Activated naive CD4-positive, alpha-beta T cell treated with anti-CD3 and anti-CD28 coated beads for 36 hours (primary cell): ENCODE measurements at regions not wholly inside any gene's neighbourhood (a gene's known extent, or its start where the extent isn't known, plus 50 kb on each side); places are given as distances from the start of the nearest gene placed in this dataset.

Experiments
- CTCF ChIA-PET: fragments of 350-600 bp; sonication (Branson Sonifier 250); formaldehyde crosslinking; loops from one replicate; lab custom pipeline; 2021; ENCODE audit warnings: antibody characterized with exemption; lab: Charles Lee
- DNase-seq: peaks from one replicate; pipeline ENCODE4 v3.0.0-alpha.2; 2020
- H3K27ac Mint-ChIP-seq: one replicate; pipeline ENCODE4 v1.8.0; 2021; ENCODE audit warnings: mild to moderate bottlenecking, mixed read lengths
- H3K27me3 Mint-ChIP-seq: one replicate; pipeline ENCODE4 v1.8.0; 2021; ENCODE audit warnings: low read depth, mixed read lengths
- H3K36me3 Mint-ChIP-seq: one replicate; pipeline ENCODE4 v1.8.0; 2021; ENCODE audit warnings: low read depth, mixed read lengths
- H3K4me1 Mint-ChIP-seq: one replicate; pipeline ENCODE4 v1.8.0; 2021; ENCODE audit warnings: low read depth, mixed read lengths
- H3K4me3 Mint-ChIP-seq: one replicate; pipeline ENCODE4 v1.8.0; 2021; ENCODE audit warnings: mild to moderate bottlenecking, moderate library complexity, mixed read lengths
- H3K9me3 Mint-ChIP-seq: one replicate; pipeline ENCODE4 v1.8.0; 2021; ENCODE audit warnings: mixed read lengths
- intact Hi-C: fragments of 100-400 bp; cut with micrococcal nuclease; formaldehyde crosslinking; loops from one replicate; pipeline ENCODE4 v1.15.1; 2023

DNA sequence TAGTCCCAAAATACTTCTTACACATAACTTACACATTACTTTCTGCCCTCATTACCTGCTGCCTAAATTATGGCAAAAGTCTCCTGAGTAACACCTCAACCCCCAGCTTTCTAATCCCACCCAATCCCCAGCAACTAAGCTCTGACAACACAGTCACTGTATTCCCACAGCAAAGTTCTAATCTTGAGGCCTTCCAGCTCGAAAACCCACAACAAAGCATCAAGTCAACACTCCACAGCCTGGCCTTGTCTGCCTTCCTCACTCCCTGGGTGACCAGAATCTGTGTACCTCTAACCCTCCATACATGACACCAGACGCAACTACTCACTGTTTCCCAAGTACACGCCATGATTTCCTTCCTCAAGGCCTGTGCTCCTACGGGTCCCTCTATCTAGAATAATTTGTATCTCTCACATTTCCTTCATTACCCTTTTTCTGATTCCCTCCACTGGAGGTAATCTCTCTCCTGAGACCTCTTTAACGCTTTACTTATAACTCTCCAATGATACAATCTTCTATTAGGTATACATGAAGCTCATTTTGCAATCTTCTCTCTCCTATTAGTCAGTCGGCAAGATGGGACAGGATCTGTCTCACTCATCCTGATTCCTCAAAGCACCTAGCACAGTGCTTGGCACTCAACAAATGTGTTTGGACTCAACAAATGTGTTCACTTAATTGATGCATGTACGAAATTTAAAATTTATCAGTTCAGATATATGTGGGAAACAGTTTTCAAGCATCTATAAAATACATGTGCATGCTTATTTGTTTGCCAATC lies 87.6 kb upstream of the DOCK9 start:
- H3K9me3 Mint-ChIP-seq, result no peaks in the 10 kb centered on the region
- no peaks in the 10 kb centered on the region for H3K27me3 Mint-ChIP-seq

DNA sequence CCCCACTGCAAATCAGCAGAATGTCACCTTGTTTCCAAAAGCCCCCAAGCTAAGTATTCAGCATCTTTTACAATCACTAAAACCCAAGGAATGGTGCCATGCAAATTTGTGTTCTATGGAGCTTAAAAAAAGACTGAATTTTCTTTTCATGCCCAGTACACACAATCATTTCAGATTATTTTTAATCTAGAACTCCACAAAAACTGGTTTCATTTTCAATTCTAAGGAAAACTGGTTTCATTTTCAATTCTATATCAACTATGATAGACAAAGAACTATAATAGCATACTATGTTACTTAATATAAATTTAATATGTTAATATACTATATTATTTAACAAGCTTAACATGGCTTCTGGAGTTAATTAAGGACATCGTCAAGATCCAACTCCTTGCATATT lies 88.4 kb upstream of the DOCK9 start:
- Mint-ChIP-seq H3K4me1 (peaks cover 80% of the 10 kb centered on the region), H3K27me3 (no peaks in the 10 kb centered on the region), H3K36me3 (peaks cover 7% of the 10 kb centered on the region), H3K9me3 (no peaks in the 10 kb centered on the region), H3K27ac (no peak overlapping the region), H3K4me3 (no peak overlapping the region)
- intact Hi-C loops, result no loop called here
- DNase-seq, result no peak
- CTCF ChIA-PET, result interaction anchor here (0.9 to 4.3 kb wide), 8 partner anchors 9 to 56 kb away, joined by 3 to 16 read pairs (median 4); no protein-coding TSS in a partner anchor

More for the DNA sequence above, 87.6 kb upstream of the DOCK9 start:
- CTCF ChIA-PET, result interaction anchor here (0.9 to 4.3 kb wide), 10 partner anchors 9 to 204 kb away, joined by 3 to 16 read pairs (median 4); no protein-coding TSS in a partner anchor
- no peak for DNase-seq
- Mint-ChIP-seq H3K4me3 (no peak overlapping the region), H3K36me3 (peaks cover 7% of the 10 kb centered on the region), H3K4me1 (peaks cover 80% of the 10 kb centered on the region), H3K27ac (no peak overlapping the region)
- intact Hi-C loops, result no loop called here

DNA sequence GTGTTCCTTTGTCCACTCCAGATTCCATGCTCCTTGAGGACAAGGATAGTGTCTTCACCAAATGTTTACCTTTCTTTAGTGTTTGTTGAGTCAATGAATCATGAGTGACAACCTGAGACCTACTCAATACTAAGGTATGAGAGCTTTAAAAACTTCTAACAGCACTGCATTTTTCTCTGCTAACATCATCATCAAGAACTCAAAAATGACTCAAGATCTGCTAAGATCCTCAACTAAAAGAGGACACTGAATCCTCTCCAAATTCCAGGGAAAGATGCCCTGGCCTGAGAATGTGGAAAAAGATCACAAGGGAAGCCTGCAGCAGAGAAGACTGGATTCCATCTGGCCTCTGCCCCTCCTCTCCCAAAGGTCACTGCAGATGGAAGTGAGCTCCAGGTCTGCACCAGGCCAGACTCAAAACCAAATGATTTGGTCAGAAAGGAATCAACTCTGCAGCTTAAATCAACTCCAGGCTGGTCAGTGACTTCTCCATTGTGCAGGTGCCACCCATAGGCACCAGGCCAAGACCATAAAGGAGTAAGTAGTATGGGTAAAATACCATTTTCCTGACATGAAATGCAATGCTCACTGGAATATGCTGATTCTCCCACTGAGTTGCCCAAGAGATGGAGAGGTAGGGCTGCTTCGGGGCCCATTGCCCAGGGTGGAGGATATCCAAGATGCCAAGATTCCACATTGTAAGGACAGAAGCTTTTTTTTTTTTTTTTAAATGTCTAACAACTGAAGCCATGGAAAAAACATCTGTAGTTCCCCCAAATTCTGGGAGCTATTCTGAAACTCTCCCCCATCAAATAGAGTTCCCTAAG lies 89.5 kb upstream of the DOCK9 start:
- no peak overlapping the region for H3K4me3 Mint-ChIP-seq
- no peak overlapping the region for H3K27ac Mint-ChIP-seq
- H3K27me3 Mint-ChIP-seq, result no peaks in the 10 kb centered on the region
- no peaks in the 10 kb centered on the region for H3K9me3 Mint-ChIP-seq
- CTCF ChIA-PET, result interaction anchor here (1.4 to 4.3 kb wide), 5 partner anchors 12 to 39 kb away, joined by 3 to 16 read pairs (median 5); no protein-coding TSS in a partner anchor
- peaks cover 14% of the 10 kb centered on the region for H3K36me3 Mint-ChIP-seq
- intact Hi-C loops, result no loop called here
- peaks cover 80% of the 10 kb centered on the region for H3K4me1 Mint-ChIP-seq
- no peak for DNase-seq

DNA sequence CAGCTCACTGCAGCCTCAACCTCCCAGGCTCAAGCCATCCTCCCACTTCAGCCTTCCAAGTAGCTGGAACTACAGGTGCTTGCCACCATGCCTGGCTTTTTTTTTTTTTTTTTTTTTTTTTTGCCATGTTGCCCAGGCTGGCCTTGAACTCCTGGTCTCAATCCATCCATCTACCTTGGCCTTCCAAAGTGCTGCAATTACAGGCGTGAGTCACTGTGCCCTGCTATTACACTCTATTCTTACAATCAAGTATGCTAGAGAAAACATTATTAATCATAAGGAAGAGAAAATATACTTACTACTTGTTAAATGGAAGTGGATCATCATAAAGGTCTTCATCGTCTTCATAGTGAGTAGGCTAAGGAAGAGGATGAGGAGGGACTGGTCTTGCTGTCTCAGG lies 93.3 kb upstream of the DOCK9 start:
- intact Hi-C loops, result no loop called here
- CTCF ChIA-PET, result no interaction called here

DNA sequence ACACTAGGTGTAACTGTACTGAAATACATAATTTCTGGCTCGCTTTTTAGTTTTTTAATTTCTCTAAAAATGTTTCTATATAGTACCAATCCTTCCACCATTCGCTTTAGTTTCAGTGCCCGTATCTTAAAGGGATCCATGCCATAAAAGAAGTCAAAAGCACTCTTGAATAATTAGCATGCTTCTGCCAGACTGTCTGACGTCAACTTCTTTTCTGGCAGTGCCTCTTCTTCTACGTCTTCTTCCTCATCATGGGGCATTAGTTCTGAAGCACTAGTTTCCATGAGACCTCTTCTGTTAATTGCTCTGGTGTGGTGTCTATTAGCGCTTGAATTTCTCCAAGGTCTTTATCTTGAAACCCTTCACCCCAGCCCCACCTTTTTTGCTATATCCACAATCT lies 93.8 kb upstream of the DOCK9 start:
- H3K4me3 Mint-ChIP-seq, result no peak overlapping the region
- intact Hi-C loops, result no loop called here
- no peak for DNase-seq
- H3K4me1 Mint-ChIP-seq, result peaks cover 64% of the 10 kb centered on the region
- CTCF ChIA-PET, result no interaction called here
- peaks cover 34% of the 10 kb centered on the region for H3K36me3 Mint-ChIP-seq
- no peak overlapping the region for H3K27ac Mint-ChIP-seq
- peaks cover 6% of the 10 kb centered on the region for H3K9me3 Mint-ChIP-seq
- no peaks in the 10 kb centered on the region for H3K27me3 Mint-ChIP-seq

More for the DNA sequence above, 93.3 kb upstream of the DOCK9 start:
- no peak overlapping the region for H3K27ac Mint-ChIP-seq
- peaks cover 34% of the 10 kb centered on the region for H3K36me3 Mint-ChIP-seq
- no peak for DNase-seq
- H3K9me3 Mint-ChIP-seq, result peaks cover 6% of the 10 kb centered on the region
- peaks cover 63% of the 10 kb centered on the region for H3K4me1 Mint-ChIP-seq
- no peaks in the 10 kb centered on the region for H3K27me3 Mint-ChIP-seq
- H3K4me3 Mint-ChIP-seq, result no peak overlapping the region

DNA sequence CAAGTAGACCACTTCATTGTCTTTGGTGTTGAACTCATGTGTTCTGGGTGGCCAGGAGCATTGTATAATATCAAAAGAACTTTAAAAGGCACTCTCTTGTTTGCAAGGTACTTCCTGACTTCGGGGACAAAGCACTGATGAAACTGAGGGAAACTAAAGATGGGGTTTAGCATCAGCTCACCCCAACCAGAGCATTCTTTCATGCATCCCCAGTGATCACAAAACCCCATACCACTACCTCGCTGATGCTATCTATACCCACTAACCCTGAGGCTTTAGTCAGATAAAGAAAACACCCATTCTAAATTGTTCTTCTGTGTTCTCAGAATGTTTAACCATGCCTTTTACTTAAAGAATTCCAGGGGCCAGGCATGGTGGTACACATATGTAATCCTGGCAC lies 94.5 kb upstream of the DOCK9 start:
- Mint-ChIP-seq H3K36me3 (peaks cover 35% of the 10 kb centered on the region), H3K4me3 (no peak overlapping the region), H3K27ac (no peak overlapping the region), H3K27me3 (no peaks in the 10 kb centered on the region), H3K9me3 (peaks cover 6% of the 10 kb centered on the region), H3K4me1 (peaks cover 64% of the 10 kb centered on the region)
- CTCF ChIA-PET, result no interaction called here
- no peak for DNase-seq
- intact Hi-C loops, result no loop called here

DNA sequence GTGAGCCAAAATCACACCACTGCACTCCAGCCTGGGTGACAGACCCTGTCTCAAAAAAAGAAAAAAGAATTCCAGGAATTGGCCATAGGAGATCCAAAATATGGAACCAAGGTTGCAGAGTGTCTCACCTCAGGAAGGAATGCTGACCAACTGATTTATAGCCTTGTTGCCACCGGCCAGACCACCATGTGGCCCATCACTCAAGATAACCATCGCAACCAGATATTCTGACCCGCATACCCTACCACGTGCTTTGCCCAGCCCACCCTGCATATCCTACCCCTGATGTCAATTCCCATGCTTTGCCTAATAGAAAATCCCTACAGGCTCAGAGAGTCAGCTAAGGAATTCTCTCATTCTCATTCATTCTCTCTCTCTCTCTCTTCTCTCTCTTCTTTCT lies 95.1 kb upstream of the DOCK9 start:
- Mint-ChIP-seq H3K27ac (no peak overlapping the region), H3K27me3 (no peaks in the 10 kb centered on the region), H3K9me3 (peaks cover 6% of the 10 kb centered on the region), H3K4me3 (no peak overlapping the region), H3K36me3 (peaks cover 39% of the 10 kb centered on the region), H3K4me1 (peaks cover 64% of the 10 kb centered on the region)
- no peak for DNase-seq
- intact Hi-C loops, result no loop called here
- CTCF ChIA-PET, result interaction anchor here (1.5 kb wide), 1 partner anchor 9 kb away, joined by 7 read pairs; no protein-coding TSS in a partner anchor

DNA sequence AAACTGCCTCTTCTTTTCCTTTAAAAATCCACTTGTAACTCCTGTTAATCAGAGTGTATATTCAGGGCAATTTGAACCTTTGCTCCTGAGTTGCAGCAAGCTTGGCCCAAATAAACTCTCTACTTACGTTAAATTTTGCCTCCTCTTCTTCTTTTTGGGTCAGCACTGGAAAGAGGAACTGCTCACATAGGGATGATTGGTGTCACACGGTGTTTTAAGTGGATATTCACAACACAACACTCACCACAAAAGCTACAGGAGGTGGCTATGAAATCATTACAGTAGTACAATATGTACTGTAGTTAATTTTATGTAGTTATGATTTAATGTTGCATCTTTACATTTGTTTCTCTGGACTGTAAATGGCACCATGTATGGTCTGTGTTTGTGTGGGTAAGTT lies 96.8 kb upstream of the DOCK9 start:
- intact Hi-C loops, result loop anchor here (1.0 kb wide), 2 partner anchors 28 to 48 kb away; no protein-coding TSS in a partner anchor

DNA sequence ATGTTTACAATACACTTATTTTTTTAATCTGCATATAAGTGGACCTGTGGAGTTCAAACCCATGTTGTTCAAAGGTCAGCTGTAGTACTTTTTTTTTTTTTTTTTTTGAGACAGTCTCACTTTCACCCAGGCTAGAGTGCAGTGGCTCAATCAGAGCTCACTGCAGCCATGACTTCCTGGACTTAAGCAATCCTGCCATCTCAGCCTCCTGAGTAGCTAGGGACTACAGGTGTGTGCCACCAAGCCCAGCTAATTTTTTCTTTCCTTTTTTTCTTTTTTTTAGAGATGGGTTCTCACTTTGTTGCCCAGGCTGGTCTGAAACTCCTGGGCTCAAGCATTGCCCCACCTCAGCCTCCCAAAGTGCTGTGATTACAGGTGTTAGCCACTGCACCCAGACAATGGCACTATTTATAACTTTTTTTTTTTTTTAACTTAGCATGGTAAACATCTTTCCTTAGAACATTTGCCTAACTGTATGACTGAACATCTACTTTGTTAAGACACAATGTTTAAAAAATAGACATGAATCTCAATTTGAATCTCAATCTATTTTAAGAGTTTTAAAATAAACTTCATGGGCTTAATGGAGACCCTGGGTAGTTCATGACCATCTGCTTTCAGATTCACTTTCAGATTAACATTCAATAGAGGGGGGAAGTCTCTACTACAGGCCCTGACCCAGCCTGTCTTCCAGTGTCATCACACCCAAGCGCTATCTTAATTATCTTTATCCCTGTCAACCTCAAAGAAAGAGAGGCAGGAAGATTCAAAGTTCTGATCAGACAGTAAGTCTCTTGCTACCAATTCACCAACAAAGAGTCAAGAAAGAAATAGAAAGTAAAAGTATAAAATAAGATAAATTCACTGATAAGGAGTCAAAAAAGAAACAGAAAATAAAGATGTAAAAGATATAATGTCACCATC lies 97.7 kb upstream of the DOCK9 start:
- Mint-ChIP-seq H3K4me3 (peak overlapping the region; percentile 62), H3K27me3 (no peaks in the 10 kb centered on the region), H3K36me3 (peaks cover 39% of the 10 kb centered on the region), H3K9me3 (peaks cover 6% of the 10 kb centered on the region), H3K4me1 (peaks cover 60% of the 10 kb centered on the region), H3K27ac (peak overlapping the region; percentile 89)
- CTCF ChIA-PET, result interaction anchor here (0.6 to 2.1 kb wide), 4 partner anchors 9 to 70 kb away, joined by 3 to 7 read pairs (median 3); no protein-coding TSS in a partner anchor
- DNase-seq, result no peak
- intact Hi-C loops, result loop anchor here (1.0 to 2.0 kb wide), 5 partner anchors 9 to 201 kb away; no protein-coding TSS in a partner anchor

More for the DNA sequence above, 96.8 kb upstream of the DOCK9 start:
- H3K4me1 Mint-ChIP-seq, result peaks cover 61% of the 10 kb centered on the region
- DNase-seq, result no peak
- no peak overlapping the region for H3K4me3 Mint-ChIP-seq
- H3K27me3 Mint-ChIP-seq, result no peaks in the 10 kb centered on the region
- CTCF ChIA-PET, result interaction anchor here (0.7 to 2.1 kb wide), 2 partner anchors 9 to 10 kb away, joined by 3 to 7 read pairs; no protein-coding TSS in a partner anchor
- no peak overlapping the region for H3K27ac Mint-ChIP-seq
- peaks cover 6% of the 10 kb centered on the region for H3K9me3 Mint-ChIP-seq
- H3K36me3 Mint-ChIP-seq, result peaks cover 39% of the 10 kb centered on the region

DNA sequence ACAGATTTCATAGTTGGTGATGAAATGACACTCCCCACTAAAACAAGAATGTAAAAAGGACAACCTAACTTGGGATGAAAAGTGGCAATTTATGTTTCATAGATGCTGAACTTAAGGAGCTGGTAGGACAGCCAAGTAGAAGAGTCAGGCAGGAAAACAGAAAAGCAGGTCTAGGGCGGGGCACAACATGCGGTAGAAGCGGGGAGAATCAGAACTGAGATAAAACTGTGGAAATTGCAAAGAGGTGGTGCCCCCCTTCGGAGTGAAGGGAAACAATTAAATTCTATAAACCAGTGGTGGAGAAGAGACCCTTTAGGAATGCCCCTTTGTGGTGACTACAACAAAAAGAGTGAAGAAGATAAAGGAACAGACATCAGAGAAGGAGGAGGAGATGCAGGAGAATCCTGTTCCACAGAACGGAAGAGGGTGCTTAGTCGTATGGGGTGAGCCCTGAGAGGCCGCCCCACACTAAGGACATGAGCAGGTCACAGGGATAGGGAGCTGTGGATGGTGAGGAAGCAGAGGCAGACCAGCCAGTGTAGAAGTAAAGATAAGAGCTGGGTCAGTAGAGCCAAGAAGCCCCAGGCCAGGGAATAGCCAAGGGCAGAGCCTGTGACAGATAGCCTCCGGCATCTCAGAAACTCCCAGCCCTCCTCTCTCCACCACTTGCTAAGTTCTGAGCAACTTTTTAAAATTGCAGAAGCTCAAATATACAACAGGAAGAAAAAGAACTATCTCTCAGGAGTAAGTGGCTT lies 100.3 kb upstream of the DOCK9 start:
- peak overlapping the region; percentile 54 for H3K27ac Mint-ChIP-seq
- H3K9me3 Mint-ChIP-seq, result peaks cover 6% of the 10 kb centered on the region
- no peaks in the 10 kb centered on the region for H3K27me3 Mint-ChIP-seq
- peaks cover 24% of the 10 kb centered on the region for H3K36me3 Mint-ChIP-seq
- intact Hi-C loops, result no loop called here
- CTCF ChIA-PET, result interaction anchor here (1.1 to 1.5 kb wide), 3 partner anchors 14 to 50 kb away, joined by 3 to 7 read pairs (median 5); no protein-coding TSS in a partner anchor
- no peak overlapping the region for H3K4me3 Mint-ChIP-seq
- DNase-seq, result peak; percentile 53
- H3K4me1 Mint-ChIP-seq, result peaks cover 45% of the 10 kb centered on the region

DNA sequence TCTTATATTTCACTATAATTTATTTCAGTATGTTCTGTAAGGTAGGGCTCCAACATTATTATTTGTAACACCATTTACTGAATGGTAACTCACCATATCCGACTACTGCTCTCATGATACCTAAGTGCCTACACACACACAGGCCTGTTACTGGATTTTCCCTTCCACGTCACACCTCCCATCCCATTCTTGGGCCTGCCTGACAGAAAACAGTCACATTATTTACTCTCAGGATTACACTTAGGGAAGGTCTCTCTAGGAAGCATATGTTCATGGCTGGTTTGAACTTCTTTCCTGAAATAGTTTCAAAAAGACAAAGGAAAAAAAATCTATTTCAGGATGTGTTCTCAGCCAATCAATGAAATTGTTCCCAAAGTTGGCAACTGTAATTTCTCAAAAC lies 102.3 kb upstream of the DOCK9 start:
- intact Hi-C loops, result loop anchor here (10.0 kb wide), 1 partner anchor 1645 kb away; the partner anchor contains the start of gene RAP2A
- DNase-seq, result no peak
- peaks cover 8% of the 10 kb centered on the region for H3K36me3 Mint-ChIP-seq
- peaks cover 59% of the 10 kb centered on the region for H3K4me1 Mint-ChIP-seq
- no peak overlapping the region for H3K4me3 Mint-ChIP-seq
- no peaks in the 10 kb centered on the region for H3K9me3 Mint-ChIP-seq
- H3K27me3 Mint-ChIP-seq, result no peaks in the 10 kb centered on the region
- no peak overlapping the region for H3K27ac Mint-ChIP-seq
- CTCF ChIA-PET, result no interaction called here
